ENCODE measurements at regions not wholly inside any gene's neighbourhood (a gene's known extent, or its start where the extent isn't known, plus 50 kb on each side); places are given as distances from the start of the nearest gene placed in this dataset.

- no peak for TF ChIP-seq GATA2 (IDR thresholded peaks at IDR 0.05; ENCODE audit: low read depth, low read length)
- no peak for TF ChIP-seq GATA3 (IDR thresholded peaks at IDR 0.05; ENCODE audit: low read depth, low read length)
These were observed 258.6 kb upstream of the TMEM132C start for GRCh38 chr12:128008341-128008740.

- TF ChIP-seq GATA3 (IDR thresholded peaks at IDR 0.05; ENCODE audit: low read depth, low read length): no peak
- no peak for TF ChIP-seq GATA2 (IDR thresholded peaks at IDR 0.05; ENCODE audit: low read depth, low read length)
These were observed 257.9 kb upstream of the TMEM132C start for GRCh38 chr12:128009108-128009507.

GRCh38 chr12:128012110-128012509 lies 254.9 kb upstream of the TMEM132C start:
- TF ChIP-seq GATA3 (IDR thresholded peaks at IDR 0.05; ENCODE audit: low read depth, low read length) (no peak), GATA2 (IDR thresholded peaks at IDR 0.05; ENCODE audit: low read depth, low read length) (no peak)

- TF ChIP-seq GATA2 (IDR thresholded peaks at IDR 0.05; ENCODE audit: low read depth, low read length) (no peak), GATA3 (IDR thresholded peaks at IDR 0.05; ENCODE audit: low read depth, low read length) (no peak)
These were observed 251.7 kb upstream of the TMEM132C start for GRCh38 chr12:128015276-128015675.

- TF ChIP-seq GATA3 (IDR thresholded peaks at IDR 0.05; ENCODE audit: low read depth, low read length) (no peak), GATA2 (IDR thresholded peaks at IDR 0.05; ENCODE audit: low read depth, low read length) (no peak)
These were observed 248.9 kb upstream of the TMEM132C start for GRCh38 chr12:128018067-128018466.

- TF ChIP-seq GATA2 (IDR thresholded peaks at IDR 0.05; ENCODE audit: low read depth, low read length): no peak
- TF ChIP-seq GATA3 (IDR thresholded peaks at IDR 0.05; ENCODE audit: low read depth, low read length): no peak
These were observed 246.9 kb upstream of the TMEM132C start for GRCh38 chr12:128019996-128020544.

- TF ChIP-seq GATA3 (IDR thresholded peaks at IDR 0.05; ENCODE audit: low read depth, low read length): no peak
- no peak for TF ChIP-seq GATA2 (IDR thresholded peaks at IDR 0.05; ENCODE audit: low read depth, low read length)
These were observed 245.4 kb upstream of the TMEM132C start for GRCh38 chr12:128021561-128021960.

- TF ChIP-seq GATA2 (IDR thresholded peaks at IDR 0.05; ENCODE audit: low read depth, low read length): no peak
- no peak for TF ChIP-seq GATA3 (IDR thresholded peaks at IDR 0.05; ENCODE audit: low read depth, low read length)
These were observed 241.3 kb upstream of the TMEM132C start for GRCh38 chr12:128025589-128026245.

- TF ChIP-seq GATA3 (IDR thresholded peaks at IDR 0.05; ENCODE audit: low read depth, low read length): no peak
- no peak for TF ChIP-seq GATA2 (IDR thresholded peaks at IDR 0.05; ENCODE audit: low read depth, low read length)
These were observed 240.0 kb upstream of the TMEM132C start for GRCh38 chr12:128026696-128027574.

- no peak for TF ChIP-seq GATA3 (IDR thresholded peaks at IDR 0.05; ENCODE audit: low read depth, low read length)
- TF ChIP-seq GATA2 (IDR thresholded peaks at IDR 0.05; ENCODE audit: low read depth, low read length): no peak
These were observed 233.5 kb upstream of the TMEM132C start for GRCh38 chr12:128033473-128033872.

GRCh38 chr12:128040971-128041370 lies 226.0 kb upstream of the TMEM132C start:
- no peak for TF ChIP-seq GATA2 (IDR thresholded peaks at IDR 0.05; ENCODE audit: low read depth, low read length)
- TF ChIP-seq GATA3 (IDR thresholded peaks at IDR 0.05; ENCODE audit: low read depth, low read length): no peak

GRCh38 chr12:128042825-128043224 lies 224.1 kb upstream of the TMEM132C start:
- TF ChIP-seq GATA2 (IDR thresholded peaks at IDR 0.05; ENCODE audit: low read depth, low read length) (no peak), GATA3 (IDR thresholded peaks at IDR 0.05; ENCODE audit: low read depth, low read length) (no peak)

GRCh38 chr12:128043317-128043716 lies 223.7 kb upstream of the TMEM132C start:
- no peak for TF ChIP-seq GATA3 (IDR thresholded peaks at IDR 0.05; ENCODE audit: low read depth, low read length)
- no peak for TF ChIP-seq GATA2 (IDR thresholded peaks at IDR 0.05; ENCODE audit: low read depth, low read length)

- TF ChIP-seq GATA3 (IDR thresholded peaks at IDR 0.05; ENCODE audit: low read depth, low read length): no peak
These were observed 219.5 kb upstream of the TMEM132C start for GRCh38 chr12:128047266-128048060.

All from SH-SY5Y (cell line).